Stimulated activated CD4-positive, alpha-beta T cell treated with anti-CD3 and anti-CD28 coated beads, TNF-alpha, amount 100 ng/mL, for 1 hour (primary cell): ENCODE measurements at regions not wholly inside any gene's neighbourhood (a gene's known extent, or its start where the extent isn't known, plus 50 kb on each side); places are given as distances from the start of the nearest gene placed in this dataset.

ENCODE experiments used
- DNase-seq, 3 donors: peaks; one replicate each; pipeline ENCODE4 v3.0.0-alpha.2; 2020; ENCODE audit warnings: low read depth in 3 of 3, low spot score in 1 of 3

DNA sequence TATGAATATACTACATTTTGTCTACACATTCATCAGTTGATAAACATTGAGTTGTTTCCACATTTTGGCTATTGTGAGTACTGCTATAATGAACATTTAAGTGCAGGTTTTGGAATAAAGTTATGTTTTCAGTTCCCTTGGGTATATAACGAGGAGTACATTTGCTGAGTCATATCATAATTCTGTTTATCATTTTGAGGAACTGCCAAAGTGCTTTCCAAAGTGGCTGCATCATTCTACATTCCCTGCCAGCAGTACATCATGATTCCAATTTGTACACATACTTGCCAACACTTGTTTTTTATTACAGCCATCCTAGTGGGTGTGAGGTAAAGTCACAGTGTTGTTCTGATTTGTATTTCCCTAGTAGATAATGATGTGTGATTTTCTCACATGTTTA lies 1458.6 kb upstream of the TENM4 start:
- DNase-seq: no peak

DNA sequence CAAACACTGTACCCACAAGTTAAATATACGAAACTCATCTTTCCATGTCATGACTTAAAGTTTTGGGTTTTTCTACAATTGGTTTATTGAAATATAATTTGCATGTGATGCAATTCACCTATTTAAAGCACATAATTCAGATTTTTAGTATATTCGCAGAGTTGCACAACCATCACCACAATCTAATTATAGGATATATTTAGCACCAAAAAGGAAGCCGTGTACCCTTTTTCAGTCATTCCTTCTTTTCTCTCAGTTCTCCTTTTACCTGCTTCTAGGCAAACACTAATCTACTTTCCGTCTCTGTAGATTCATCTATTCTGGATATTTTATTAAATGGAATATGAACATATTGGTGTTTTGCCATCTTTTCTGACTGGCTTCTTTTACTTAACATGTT lies 1458.1 kb upstream of the TENM4 start:
- DNase-seq: no peak

DNA sequence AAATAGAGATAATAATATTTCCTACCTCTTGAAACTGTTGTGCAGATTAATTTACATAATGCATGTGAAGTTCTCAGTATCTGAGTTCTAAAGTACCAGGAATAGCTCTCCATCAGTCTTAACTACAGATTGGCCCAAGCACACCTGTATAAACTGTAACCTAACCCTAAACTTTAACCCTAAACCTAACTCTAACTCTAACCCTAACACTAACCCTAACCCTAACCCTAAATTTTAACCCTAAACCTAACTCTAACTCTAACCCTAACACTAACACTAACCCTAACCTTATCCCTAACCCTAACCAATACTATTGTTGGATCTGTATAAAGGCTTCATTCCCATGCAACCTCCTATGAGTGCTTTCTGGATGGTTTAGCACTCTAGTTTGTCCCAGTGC lies 1445.9 kb upstream of the TENM4 start:
- DNase-seq: no peak

DNA sequence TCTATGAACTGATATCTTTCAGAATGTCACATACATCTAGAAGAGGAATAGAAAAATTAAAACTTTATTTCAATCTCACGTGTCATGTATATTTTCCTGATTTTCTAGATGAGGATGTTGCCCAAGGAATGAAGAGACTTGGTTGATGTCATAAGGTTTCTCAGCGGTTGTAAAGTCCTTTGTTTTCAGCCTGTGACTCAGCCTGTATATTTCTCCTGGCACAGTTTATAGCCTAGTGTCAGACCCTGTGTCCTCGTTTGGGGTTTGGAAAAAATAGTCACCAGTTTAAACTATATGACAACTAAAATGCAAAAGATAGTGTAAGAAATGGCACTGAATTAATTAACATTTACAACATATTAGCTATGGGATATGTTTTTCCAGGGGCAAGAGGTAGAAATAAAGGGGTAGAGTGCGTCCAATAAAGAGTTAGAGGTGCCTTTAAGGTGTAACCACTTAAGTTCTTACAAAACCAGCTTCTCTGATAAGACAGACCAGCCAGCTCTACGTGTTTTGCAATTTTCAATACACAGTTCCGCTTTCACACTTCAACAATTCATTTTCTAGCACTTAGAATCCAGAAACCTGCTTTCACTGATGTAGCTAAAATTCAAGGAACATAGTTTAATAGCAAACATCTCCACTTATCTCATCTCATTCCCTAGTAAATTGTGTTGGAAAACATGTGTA lies 1432.6 kb upstream of the TENM4 start:
- DNase-seq: no peak

DNA sequence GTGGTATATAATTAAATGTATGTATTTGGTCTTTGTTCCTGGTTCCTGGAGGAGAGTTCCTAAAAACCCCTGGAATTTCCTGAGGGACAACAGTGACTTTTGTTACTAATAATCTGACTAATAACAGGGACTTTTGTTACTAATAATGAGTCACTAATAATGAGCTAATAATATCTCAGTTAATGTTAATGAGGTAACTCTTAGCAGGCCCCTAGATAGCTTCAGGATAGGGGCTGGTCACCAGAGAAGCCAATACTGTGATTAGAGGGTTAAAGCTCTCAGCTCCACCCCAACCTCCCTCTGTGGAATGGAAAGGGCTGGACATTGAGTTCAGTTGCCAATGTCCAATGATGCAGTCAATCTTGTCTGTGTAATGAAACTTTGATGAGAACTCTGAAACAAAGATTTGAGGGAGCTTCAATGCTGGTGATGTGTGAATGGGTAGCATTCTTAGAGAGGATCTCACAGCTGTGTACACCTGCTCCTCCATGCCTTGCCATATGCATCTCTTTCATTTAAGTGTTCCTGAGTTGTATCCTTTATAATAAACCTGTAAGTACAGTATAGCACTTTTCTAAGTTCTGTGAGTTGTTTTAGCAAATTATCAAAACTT lies 1431.4 kb upstream of the TENM4 start:
- no peak for DNase-seq

DNA sequence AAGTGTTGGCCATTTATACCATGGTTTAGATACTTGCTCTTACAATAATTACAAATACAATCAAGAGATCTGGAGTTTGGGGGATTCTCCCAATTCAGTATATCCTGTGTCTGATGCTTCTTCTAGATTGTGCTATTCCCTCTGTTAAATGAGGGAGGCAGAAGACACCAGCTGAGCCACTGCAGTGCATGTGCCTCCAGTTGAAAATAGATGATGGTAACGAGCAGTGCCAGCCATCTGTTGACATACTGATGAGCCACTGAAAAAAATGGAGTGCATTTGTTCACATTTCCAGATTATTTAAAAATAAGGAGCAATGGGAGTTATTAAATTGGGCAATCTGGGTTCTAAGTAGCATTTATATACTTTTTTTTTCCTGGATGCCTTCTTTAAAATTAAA lies 1428.0 kb upstream of the TENM4 start:
- no peak for DNase-seq

DNA sequence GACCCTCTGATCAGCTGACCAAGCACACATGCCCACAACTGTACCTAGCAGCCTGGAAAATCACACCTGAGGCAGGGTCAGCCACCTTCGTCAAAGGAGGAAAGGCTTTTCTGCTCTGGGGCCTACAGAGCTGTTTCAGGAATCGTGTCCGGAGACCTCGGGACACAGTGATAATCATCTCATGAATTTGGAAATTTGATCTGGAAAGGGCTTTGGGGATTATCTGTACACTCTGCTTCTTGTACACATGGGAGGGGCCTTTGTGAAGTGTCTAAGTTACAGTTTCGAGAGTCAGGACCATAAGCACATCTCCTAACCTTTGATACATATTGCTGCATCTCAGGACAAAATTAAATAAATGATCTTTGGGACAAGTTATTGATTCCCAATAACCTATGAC lies 1421.2 kb upstream of the TENM4 start:
- no peak for DNase-seq

DNA sequence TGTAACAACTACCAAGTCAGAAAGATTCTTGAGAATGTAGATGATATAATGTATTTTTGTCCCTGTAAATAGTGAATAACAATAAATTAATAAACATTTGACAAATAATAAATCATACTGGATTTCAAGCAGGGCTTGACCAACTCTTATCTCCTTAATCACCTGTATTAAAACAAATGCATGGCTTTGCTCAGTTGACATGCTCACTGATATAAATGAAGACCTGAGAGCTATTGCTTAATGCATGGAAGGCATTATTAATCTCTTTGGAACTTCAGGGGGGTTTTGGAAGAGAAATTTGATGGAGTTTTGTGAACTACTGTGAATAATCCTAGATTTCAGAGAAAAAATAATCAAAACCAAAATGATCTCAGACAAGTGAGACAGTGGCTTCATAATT lies 1420.4 kb upstream of the TENM4 start:
- DNase-seq: no peak

DNA sequence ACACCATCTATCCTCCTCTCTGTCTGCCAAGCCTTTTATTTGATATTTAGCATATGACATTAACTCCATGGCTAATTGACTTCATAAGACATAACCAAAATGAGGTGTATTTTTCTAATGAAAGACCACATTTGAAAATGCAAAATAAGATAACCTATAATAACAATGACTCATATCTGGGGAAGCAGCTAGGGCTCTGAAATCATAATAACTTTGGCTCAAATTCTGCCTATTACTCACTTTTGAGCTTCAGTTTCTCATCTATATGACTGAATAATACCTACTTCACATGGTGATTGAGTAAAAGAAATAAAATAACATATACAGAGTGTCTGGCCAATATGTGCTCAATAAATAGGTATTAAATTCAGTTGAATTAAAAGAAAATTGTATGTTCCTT lies 1419.8 kb upstream of the TENM4 start:
- no peak for DNase-seq

DNA sequence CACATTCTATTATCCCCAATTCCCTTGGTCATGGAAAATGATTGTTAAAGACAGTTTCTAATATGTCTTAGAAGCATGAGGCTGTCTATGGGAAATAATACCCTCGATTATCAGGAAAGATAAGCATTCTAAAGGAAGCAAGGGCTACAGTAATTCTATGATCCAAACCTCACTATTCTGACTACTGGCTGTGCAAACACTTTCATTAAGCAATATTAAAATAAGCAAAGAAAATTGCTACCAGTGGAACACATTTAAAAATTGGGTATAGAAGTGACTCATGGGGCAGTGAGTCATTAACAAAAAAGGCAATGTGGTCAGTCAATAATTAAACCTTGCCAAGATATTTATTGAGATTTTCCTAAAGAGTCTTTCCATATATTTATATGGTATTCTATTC lies 1415.2 kb upstream of the TENM4 start:
- no peak for DNase-seq

DNA sequence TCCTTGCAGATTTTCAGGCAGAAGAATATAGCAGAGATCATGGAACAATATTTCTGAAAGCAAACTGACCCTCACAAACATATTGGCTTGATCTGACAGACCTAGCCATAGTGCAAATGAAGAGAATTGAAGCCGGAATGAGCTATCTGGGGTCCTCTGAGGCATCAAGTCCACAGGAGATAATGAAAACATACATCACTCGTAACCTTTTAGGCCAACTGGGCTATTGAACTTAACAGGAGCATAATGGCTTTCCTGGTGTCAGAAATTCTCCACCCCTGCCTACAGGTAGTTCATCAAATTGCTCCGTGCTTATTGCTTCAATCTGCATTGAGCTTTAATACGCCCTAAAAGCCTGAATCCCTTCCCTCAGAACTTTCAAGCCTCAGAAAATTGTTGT lies 1414.6 kb upstream of the TENM4 start:
- no peak for DNase-seq

DNA sequence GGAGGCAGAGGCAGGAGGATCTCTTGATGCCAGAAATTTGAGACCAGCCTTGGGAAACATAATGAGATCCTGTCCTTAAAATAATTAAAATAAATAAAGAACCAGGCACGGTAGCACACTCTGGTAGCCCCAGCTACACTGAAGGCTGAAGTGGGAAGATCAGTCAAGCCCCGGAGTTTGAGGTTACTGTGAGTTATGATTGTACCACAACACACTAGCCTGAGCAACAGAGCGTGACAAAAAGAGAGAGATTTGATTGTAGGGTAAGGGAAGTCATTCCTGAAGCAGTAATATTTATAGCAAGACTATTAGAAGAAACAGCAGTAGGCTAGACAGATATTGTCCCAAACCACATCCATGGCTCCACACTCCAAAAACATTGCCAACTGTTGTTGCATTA lies 1408.4 kb upstream of the TENM4 start:
- DNase-seq: no peak

DNA sequence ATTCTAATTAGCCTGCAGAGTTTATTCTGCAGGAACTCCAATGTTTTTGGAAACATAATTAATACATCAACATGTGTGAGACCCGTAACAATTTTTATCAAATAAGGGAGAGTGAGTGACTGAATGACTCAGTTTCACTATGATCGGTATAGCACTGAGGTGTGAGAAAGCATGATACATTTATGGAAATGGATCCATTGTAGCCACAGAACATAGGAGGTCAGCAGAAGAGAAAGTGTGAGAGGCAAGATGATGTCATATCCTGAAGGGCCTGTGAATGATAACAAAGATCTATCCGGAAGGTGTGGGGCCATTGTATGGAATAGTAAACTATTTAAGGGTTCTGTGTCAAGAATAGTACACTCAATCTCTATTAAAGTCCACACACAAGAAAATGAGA lies 1406.1 kb upstream of the TENM4 start:
- no peak for DNase-seq

DNA sequence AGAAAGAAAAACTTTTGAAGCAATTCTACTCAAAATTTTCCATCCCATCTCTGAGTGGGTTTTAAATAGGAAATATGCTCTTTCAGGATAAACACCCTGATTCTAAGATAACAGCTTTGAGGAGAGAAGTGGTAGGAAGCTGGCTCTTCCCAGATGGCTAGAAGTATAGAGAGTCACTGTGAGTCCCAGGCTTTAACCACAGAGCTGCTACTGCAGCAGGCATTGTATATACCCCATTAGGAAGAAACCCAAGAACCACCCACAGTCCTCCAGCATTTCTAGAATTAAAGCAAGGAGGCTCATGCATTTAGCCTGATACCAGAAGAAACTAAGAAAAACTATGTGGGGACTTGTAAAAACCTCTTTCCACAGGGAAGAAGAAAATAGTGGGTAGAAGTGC lies 1405.6 kb upstream of the TENM4 start:
- DNase-seq: no peak

DNA sequence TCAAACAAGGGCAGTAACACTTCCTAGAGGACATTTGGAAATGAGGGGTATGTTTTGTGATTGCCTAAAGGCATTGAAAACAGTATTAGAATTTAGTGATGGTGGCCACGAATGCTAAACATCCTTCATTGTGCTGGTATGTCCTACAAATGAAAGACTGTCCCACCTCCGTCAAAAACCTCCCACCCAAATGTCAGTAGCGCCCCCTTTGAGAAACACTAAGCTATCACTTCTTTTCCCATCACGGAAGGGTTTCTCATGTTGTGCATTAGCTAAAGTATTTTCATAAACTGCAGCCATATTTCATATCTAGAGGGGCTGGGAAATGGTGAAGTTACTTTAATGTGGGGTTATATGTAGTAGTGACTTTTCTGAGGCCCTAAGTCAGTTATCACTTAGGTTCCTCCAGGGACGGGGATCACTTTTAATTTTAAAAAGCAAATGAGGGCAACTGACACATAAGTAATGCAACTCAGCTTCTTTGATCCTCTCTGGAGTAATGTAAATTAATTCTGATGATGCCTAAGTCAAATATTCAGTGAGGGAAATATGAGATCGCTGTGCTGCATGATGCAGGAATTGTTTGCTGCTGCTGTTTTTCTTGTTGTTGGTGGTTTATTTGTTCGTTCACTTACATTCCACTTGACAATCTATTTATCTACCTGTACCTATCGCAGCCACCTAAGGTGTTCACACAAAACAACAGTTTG lies 1403.4 kb upstream of the TENM4 start:
- DNase-seq: no peak

DNA sequence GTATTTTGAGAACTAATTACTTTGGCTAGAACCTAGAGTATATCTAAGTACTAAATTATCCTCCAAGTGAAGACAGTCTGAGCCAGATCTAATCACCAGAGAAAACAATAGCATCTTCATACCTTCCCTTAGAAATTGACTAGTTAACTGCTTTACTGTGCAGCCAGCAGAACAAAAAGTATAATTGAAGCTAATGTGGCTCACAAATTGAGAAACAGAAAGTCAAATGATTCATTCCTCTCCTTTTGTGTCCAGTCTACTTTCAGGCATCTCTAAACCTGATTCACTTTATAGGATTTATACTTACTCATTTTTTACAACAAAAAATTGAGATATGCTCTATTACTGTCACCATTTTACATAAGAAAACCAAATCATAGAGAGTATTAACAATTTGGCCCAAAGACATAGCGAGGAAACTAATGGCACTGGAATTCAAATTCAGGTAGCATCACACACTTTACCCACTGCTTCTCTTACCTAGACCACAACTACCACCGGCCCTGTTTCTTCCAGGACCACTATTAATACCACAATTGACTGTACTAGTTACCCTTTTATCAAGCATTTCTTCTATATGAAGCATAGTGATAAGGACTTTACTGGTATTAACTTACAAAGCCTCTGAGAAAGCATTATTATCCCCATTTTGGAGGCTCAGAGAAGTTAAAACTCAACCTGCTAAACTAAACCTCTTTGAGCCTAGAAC lies 1402.6 kb upstream of the TENM4 start:
- no peak for DNase-seq

DNA sequence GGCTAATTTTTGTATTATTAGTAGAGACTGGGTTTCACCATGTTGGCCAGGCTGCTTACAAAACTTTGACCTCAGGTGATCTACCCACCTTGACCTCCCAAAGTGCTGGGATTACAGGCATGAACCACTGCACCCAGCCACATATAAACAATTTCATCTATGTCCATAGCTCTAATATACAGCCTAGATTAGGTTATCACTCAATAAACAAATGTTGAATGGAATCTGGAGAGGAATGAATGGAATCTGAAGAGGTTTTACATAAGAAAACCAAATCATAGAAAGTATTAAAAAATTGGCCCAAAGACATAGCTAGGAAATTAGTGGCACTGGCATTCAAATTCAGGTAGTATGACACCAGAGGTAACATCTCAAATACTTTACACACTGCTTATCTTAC lies 1401.4 kb upstream of the TENM4 start:
- no peak for DNase-seq

DNA sequence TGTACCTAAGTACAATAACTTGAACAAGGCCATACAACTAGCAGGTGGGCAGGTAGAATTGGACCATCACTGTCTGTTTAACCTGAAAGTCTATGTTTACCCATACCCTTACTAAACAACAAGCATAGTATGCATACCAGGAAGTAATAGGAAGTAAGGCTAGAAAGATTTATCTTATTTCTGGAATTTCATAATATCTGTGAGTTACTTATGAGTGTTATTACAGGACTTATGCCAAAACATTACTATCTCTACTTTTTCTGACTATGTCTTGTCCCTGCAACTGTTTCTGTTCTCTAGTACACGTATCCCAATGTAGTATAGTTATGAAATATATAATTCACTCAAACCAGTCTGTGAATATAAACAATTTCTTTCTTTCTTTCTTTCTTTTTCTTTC lies 1400.8 kb upstream of the TENM4 start:
- no peak for DNase-seq

DNA sequence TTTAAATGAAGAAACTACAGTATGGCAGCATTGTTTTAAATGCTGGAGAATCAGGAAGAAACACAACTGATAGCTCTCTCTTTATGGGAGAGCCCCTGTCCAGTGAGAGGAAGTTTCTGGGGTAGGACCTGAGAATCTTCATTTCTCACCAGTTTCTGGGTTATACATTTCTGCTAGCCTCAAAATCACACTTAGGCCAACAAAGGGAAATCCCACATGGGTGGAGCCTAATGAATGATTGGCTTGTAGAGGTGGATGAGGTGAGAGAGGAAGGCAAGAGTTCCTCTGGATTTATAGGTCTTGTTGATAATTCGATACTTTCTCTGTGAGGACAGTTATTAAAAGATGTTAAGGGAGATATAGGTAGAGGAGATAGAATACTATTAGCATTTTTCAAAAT lies 1397.3 kb upstream of the TENM4 start:
- DNase-seq: no peak

DNA sequence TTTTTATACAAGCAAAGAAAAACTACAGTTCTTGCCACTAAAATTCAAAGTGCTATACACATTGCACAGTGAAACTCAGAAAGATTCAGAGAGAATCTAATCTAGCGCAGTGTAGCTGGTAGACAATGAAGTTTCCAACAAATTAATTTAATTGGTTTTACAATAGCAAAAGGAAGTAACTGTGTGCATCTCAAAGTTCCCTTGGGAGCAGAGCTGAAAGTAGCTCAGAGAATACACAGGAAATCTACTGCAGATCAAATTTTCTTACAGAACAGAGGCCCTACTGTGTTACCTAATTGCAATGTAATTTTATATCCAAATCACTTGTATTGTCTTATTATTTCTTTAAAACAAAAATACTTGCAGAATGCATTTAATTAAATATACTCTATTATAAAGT lies 1396.2 kb upstream of the TENM4 start:
- DNase-seq: no peak

DNA sequence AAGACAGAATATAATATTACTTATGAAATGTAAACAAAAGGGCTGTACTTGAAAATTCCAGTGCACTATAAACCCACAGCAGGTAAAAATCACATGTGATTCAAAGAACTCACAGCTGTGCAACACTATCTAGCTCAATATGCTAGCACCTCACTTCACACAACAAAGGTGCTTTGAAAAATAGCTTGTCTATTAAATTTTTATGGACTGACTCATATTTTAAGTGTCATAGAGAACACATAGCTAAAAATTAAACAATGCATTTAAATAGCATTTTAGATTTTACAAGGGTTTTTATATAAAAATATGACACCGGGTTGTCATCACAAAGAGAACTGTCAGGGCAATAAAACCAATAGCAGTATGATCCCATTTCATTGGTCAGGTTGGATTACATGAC lies 1390.5 kb upstream of the TENM4 start:
- no peak for DNase-seq

DNA sequence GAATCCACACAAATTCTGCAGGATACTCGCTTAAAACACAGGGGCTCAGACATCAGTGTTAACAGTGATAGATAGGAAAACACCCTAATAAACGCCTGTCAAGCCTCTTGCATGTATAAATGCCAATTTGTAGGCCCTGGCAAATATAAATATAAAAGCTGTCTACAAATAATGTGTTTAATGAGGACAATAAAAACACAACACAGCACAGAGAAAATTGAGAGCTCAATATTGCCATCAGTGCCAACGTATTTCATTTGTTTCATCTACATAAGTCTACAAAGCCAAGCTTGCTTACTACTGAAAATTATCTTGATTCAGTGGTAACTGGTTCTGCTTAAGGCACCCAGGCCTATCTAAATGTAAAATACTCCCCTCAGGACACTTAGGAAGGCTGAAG lies 1387.0 kb upstream of the TENM4 start:
- no peak for DNase-seq
